Body of pancreas (tissue), 4 donors: ENCODE measurements at regions not wholly inside any gene's neighbourhood (a gene's known extent, or its start where the extent isn't known, plus 50 kb on each side); places are given as distances from the start of the nearest gene placed in this dataset.

ENCODE experiments used
- ATAC-seq: fragments of 150-250 bp; one replicate; pipeline ENCODE4 v1.9.1; 2016
- DNase-seq, 4 donors: peaks; one replicate each; pipeline ENCODE4 v3.0.0-alpha.2; 2019
- H3K27ac ChIP-seq, 4 donors: fragments of 200-600 bp; sonication (generic); 1 replicate in 3 of 4; 2 replicates in 1 of 4; pipeline versions ENCODE4 v1.5.1 to v1.6.1; 2016 to 2019; ENCODE audit warnings: mild to moderate bottlenecking in 1 of 4, mixed read lengths in 1 of 4, moderate library complexity in 1 of 4
- H3K27me3 ChIP-seq, 2 donors: fragments of 200-600 bp; sonication (generic); one replicate each; pipeline ENCODE4 v1.6.0; 2016; ENCODE audit warnings: mild to moderate bottlenecking in 1 of 2
- H3K36me3 ChIP-seq, 2 donors: fragments of 200-600 bp; sonication (generic); replicated peaks in 1 of 2; 2 replicates each; pipeline ENCODE4 v1.5.1; 2016; ENCODE audit warnings: low read depth in 2 of 2; ENCODE audit not compliant: insufficient read depth in 1 of 2
- H3K4me1 ChIP-seq: fragments of 200-600 bp; sonication (generic); one replicate; pipeline ENCODE4 v1.6.0; 2016
- H3K4me3 ChIP-seq, 2 donors: fragments of 200-600 bp; sonication (generic); 1 replicate in 1 of 2; 2 replicates in 1 of 2; pipeline ENCODE4 v1.5.1; 2016 to 2019
- H3K9me3 ChIP-seq, 3 donors: fragments of 200-600 bp; sonication (generic); 1 replicate in 2 of 3; 2 replicates in 1 of 3; pipeline ENCODE4 v1.5.1; 2016
- CTCF ChIP-seq, 7 experiments: fragments of 450-650 bp in 4 of 7; fragments of 200-600 bp in 3 of 7; sonication (generic) in 3 of 7; IDR thresholded peaks; one replicate each; pipeline ENCODE4 v1.5.1; 2016 to 2019; ENCODE audit warnings: antibody characterized with exemption in 7 of 7
- POLR2A ChIP-seq, 3 donors: fragments of 450-650 bp; IDR thresholded peaks; one replicate each; pipeline ENCODE4 v1.6.1; 2016; ENCODE audit warnings: antibody characterized with exemption in 3 of 3, mild to moderate bottlenecking in 2 of 3
- WGBS, 2 donors: methylation state at CpG; one replicate each; pipeline ENCODE4 v1.1.5; 2017; 5-methylcytosine and 5-hydroxymethylcytosine counted together
- intact Hi-C: fragments of 100-400 bp; cut with DNase I; formaldehyde crosslinking; loops from one replicate; pipeline ENCODE4 v1.15.1; 2023

- 86% methylated on average over 4 of the region's 4 CpGs for WGBS, 2 donors
- Histone ChIP-seq H3K4me1 (peaks cover 28% of the 10 kb centered on the region), H3K27ac (no peak overlapping the region), H3K4me3 (no peak overlapping the region), H3K9me3 (no peaks in the 10 kb centered on the region), H3K27me3 (no peaks in the 10 kb centered on the region), H3K36me3 (no peaks in the 10 kb centered on the region)
- no peak for TF ChIP-seq CTCF (IDR thresholded peaks at IDR 0.05)
- no peak for TF ChIP-seq POLR2A (IDR thresholded peaks at IDR 0.05)
- ATAC-seq (no peak), DNase-seq (no peak)
- intact Hi-C loops: no loop called here
These were observed 286.8 kb upstream of the CTNNB1 start for GRCh38 chr3:40912461-40912860.

GRCh38 chr3:40913192-40913591 lies 286.1 kb upstream of the CTNNB1 start:
- intact Hi-C loops: no loop called here
- Histone ChIP-seq H3K27ac (no peak overlapping the region), H3K4me1 (peaks cover 28% of the 10 kb centered on the region), H3K9me3 (no peaks in the 10 kb centered on the region), H3K27me3 (no peaks in the 10 kb centered on the region), H3K4me3 (no peak overlapping the region), H3K36me3 (no peaks in the 10 kb centered on the region)
- 76 to 81% methylated on average over 4 of the region's 4 CpGs for WGBS, 2 donors
- TF ChIP-seq CTCF (IDR thresholded peaks at IDR 0.05) (no peak), POLR2A (IDR thresholded peaks at IDR 0.05) (no peak)
- DNase-seq (no peak), ATAC-seq (no peak)

GRCh38 chr3:40913641-40914040 lies 285.7 kb upstream of the CTNNB1 start:
- H3K9me3 ChIP-seq: no peaks in the 10 kb centered on the region
- WGBS, 2 donors: 74 to 79% methylated on average over 2 of the region's 2 CpGs
- H3K36me3 ChIP-seq: no peaks in the 10 kb centered on the region
- peak in 1 of 4 donors; percentile 21 for DNase-seq
- intact Hi-C loops: no loop called here
- TF ChIP-seq POLR2A (IDR thresholded peaks at IDR 0.05) (no peak), CTCF (IDR thresholded peaks at IDR 0.05) (no peak)
- peaks cover 28% of the 10 kb centered on the region for H3K4me1 ChIP-seq
- H3K27ac ChIP-seq: no peak overlapping the region
- H3K4me3 ChIP-seq: no peak overlapping the region
- no peaks in the 10 kb centered on the region for H3K27me3 ChIP-seq
- no peak for ATAC-seq

- Histone ChIP-seq H3K4me3 (no peak overlapping the region), H3K27ac (no peak overlapping the region), H3K4me1 (peaks cover 28% of the 10 kb centered on the region), H3K36me3 (no peaks in the 10 kb centered on the region), H3K27me3 (no peaks in the 10 kb centered on the region), H3K9me3 (no peaks in the 10 kb centered on the region)
- TF ChIP-seq POLR2A (IDR thresholded peaks at IDR 0.05): no peak
- TF ChIP-seq CTCF (IDR thresholded peaks at IDR 0.05): no peak
- WGBS, 2 donors: 65 to 81% methylated on average over 2 of the region's 2 CpGs
- DNase-seq (no peak), ATAC-seq (no peak)
- intact Hi-C loops: no loop called here
These were observed 284.8 kb upstream of the CTNNB1 start for GRCh38 chr3:40914475-40914874.

GRCh38 chr3:40915346-40915865 lies 283.9 kb upstream of the CTNNB1 start:
- no peaks in the 10 kb centered on the region for H3K36me3 ChIP-seq
- no peak for DNase-seq
- peaks cover 28% of the 10 kb centered on the region for H3K4me1 ChIP-seq
- no peaks in the 10 kb centered on the region for H3K27me3 ChIP-seq
- H3K9me3 ChIP-seq: no peaks in the 10 kb centered on the region
- TF ChIP-seq CTCF (IDR thresholded peaks at IDR 0.05) (no peak), POLR2A (IDR thresholded peaks at IDR 0.05) (no peak)
- no peak overlapping the region for H3K4me3 ChIP-seq
- no peak for ATAC-seq
- intact Hi-C loops: no loop called here
- no peak overlapping the region for H3K27ac ChIP-seq
- 87 to 91% methylated on average over 6 of the region's 6 CpGs for WGBS, 2 donors
